ENCODE measurements at regions not wholly inside any gene's neighbourhood (a gene's known extent, or its start where the extent isn't known, plus 50 kb on each side); places are given as distances from the start of the nearest gene placed in this dataset.

- H3K9ac ChIP-seq (ENCODE audit: low read length): no peak overlapping the region
- H3K27me3 ChIP-seq (ENCODE audit: low read length): no peaks in the 10 kb centered on the region
- H3K4me2 ChIP-seq (ENCODE audit: low read depth, low read length, poor library complexity, severe bottlenecking): peak overlapping the region; percentile 65
- H3F3A ChIP-seq (ENCODE audit: insufficient read depth): peaks cover 21% of the 10 kb centered on the region
- H3K4me3 ChIP-seq (ENCODE audit: insufficient read depth, low read length, poor library complexity, severe bottlenecking): peak overlapping the region; percentile 15
- H4K20me1 ChIP-seq (ENCODE audit: low read depth, low read length): no peaks in the 10 kb centered on the region
- H3K9me2 ChIP-seq (replicated peaks; ENCODE audit: insufficient read depth, low read length): no peaks in the 10 kb centered on the region
- H2AFZ ChIP-seq (ENCODE audit: low read depth, low read length, severe bottlenecking): no peak overlapping the region
- no peak for TF ChIP-seq EZH2phosphoT487 (conservative IDR thresholded peaks at IDR 0.05; ENCODE audit: low read length)
- TF ChIP-seq CTCF (IDR thresholded peaks at IDR 0.05; ENCODE audit: insufficient read depth, low read length, poor library complexity, severe bottlenecking): no peak
- no peaks in the 10 kb centered on the region for H3K79me2 ChIP-seq (ENCODE audit: insufficient read depth, low read length)
- peak overlapping the region; percentile 69 for H3K27ac ChIP-seq (ENCODE audit: low read depth, low read length)
- no peaks in the 10 kb centered on the region for H3K36me3 ChIP-seq (ENCODE audit: low read length)
- H3K9me3 ChIP-seq (ENCODE audit: insufficient read depth, low read length): no peaks in the 10 kb centered on the region
Observed at GRCh38 chr3:56918111-56918568, 116.4 kb upstream of the ARHGEF3 start.

GRCh38 chr3:56917361-56918110, 115.8 kb upstream of the ARHGEF3 start:
- H3K4me3 ChIP-seq (ENCODE audit: insufficient read depth, low read length, poor library complexity, severe bottlenecking): peak overlapping the region; percentile 15

DNA sequence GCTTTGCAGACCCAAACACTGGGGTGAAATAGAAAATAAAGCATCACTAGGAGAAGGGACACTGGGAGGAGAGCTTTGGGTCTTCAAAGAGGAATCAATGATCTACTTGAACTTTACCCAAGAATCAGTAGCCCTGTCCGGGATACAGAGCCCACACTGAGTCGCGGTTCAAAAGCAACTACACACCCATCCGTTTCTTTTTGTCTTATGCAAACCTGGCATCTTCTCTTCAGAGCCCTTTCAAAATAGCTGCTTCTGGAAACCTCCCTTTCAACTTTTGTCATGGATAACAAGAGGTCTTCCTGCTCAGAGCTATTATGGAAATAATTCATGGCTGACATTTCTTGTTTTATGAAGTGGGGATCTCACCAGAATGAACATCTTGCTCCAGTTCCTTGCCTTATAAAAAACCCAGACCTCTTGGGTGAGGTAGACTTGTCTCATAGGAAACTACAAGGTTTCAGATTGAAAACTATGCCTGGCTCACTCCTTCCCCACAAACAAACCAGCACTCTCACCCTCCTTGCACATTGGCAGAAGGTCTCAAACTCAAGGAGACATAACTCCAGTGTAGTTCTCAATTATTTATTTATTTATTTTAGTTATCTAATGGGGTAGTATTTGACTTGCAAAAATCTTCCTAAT, 115.1 kb upstream of the ARHGEF3 start:
- Histone ChIP-seq H4K20me1 (ENCODE audit: low read depth, low read length) (no peaks in the 10 kb centered on the region), H3K79me2 (ENCODE audit: insufficient read depth, low read length) (no peaks in the 10 kb centered on the region), H3K36me3 (ENCODE audit: low read length) (no peaks in the 10 kb centered on the region), H3K9me2 (replicated peaks; ENCODE audit: insufficient read depth, low read length) (no peaks in the 10 kb centered on the region), H3K9ac (ENCODE audit: low read length) (peak overlapping the region; percentile 53; the same call in 1 of the 2 replicates), H3K4me2 (ENCODE audit: low read depth, low read length, poor library complexity, severe bottlenecking) (peak overlapping the region; percentile 65), H3K27me3 (ENCODE audit: low read length) (no peaks in the 10 kb centered on the region), H3K9me3 (ENCODE audit: insufficient read depth, low read length) (no peaks in the 10 kb centered on the region), H3F3A (ENCODE audit: insufficient read depth) (peaks cover 21% of the 10 kb centered on the region), H3K27ac (ENCODE audit: low read depth, low read length) (peak overlapping the region; percentile 69), H2AFZ (ENCODE audit: low read depth, low read length, severe bottlenecking) (peak overlapping the region; percentile 54), H3K4me3 (ENCODE audit: insufficient read depth, low read length, poor library complexity, severe bottlenecking) (peak overlapping the region; percentile 43)
- TF ChIP-seq EZH2phosphoT487 (conservative IDR thresholded peaks at IDR 0.05; ENCODE audit: low read length): no peak
- TF ChIP-seq CTCF (IDR thresholded peaks at IDR 0.05; ENCODE audit: insufficient read depth, low read length, poor library complexity, severe bottlenecking): no peak

More at GRCh38 chr3:56917361-56918110, 115.8 kb upstream of the ARHGEF3 start:
- Histone ChIP-seq H2AFZ (ENCODE audit: low read depth, low read length, severe bottlenecking) (no peak overlapping the region), H3K9me3 (ENCODE audit: insufficient read depth, low read length) (no peaks in the 10 kb centered on the region), H3K9ac (ENCODE audit: low read length) (0 out of 2 replicates have a peak overlapping the region, but pooled peaks have one; percentile 53), H3K27ac (ENCODE audit: low read depth, low read length) (peak overlapping the region; percentile 69), H3K4me2 (ENCODE audit: low read depth, low read length, poor library complexity, severe bottlenecking) (peak overlapping the region; percentile 65), H3K9me2 (replicated peaks; ENCODE audit: insufficient read depth, low read length) (no peaks in the 10 kb centered on the region), H3K79me2 (ENCODE audit: insufficient read depth, low read length) (no peaks in the 10 kb centered on the region), H3K27me3 (ENCODE audit: low read length) (no peaks in the 10 kb centered on the region), H3K36me3 (ENCODE audit: low read length) (no peaks in the 10 kb centered on the region), H3F3A (ENCODE audit: insufficient read depth) (peaks cover 21% of the 10 kb centered on the region), H4K20me1 (ENCODE audit: low read depth, low read length) (no peaks in the 10 kb centered on the region)
- TF ChIP-seq EZH2phosphoT487 (conservative IDR thresholded peaks at IDR 0.05; ENCODE audit: low read length) (no peak), CTCF (IDR thresholded peaks at IDR 0.05; ENCODE audit: insufficient read depth, low read length, poor library complexity, severe bottlenecking) (no peak)

Data from SU-DHL-6 (cell line).